Anterior cingulate cortex (tissue), 58 donors: ENCODE measurements at regions not wholly inside any gene's neighbourhood (a gene's known extent, or its start where the extent isn't known, plus 50 kb on each side); places are given as distances from the start of the nearest gene placed in this dataset.
"Not testable (repeated sequence)": the region's sequence is repeated elsewhere in the genome, so short reads cannot be mapped to it uniquely, and the experiment has no call there.

Experiments
- DNase-seq, 58 donors: peaks; one replicate each; lab custom pipeline; 2025; lab: John Stamatoyannopoulos, UW

GRCh38 chr7:124643311-124643811 is 122.2 kb downstream of the GPR37 start:
- DNase-seq: peak in 2 of 58 donors; percentile 28 to 54

DNA sequence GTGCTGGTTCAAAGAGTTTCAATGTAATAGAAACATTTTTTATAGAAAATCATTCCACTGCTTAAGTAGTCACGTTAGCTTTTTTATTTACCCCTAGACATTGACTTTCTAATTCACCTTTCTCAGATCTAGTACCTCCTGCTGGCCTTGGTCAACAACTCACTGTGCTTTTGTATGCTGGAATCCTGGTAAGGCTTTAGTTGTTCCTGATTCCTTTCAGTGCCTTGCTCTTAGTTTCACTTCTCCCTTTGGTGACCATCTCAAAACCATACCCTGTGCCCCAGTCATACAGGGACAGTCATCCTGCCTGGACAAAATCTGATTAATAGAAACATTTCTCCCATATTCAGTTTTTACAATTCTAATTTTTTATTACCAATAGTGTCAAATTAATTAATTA is 130.2 kb downstream of the GPR37 start:
- no peak for DNase-seq

DNA sequence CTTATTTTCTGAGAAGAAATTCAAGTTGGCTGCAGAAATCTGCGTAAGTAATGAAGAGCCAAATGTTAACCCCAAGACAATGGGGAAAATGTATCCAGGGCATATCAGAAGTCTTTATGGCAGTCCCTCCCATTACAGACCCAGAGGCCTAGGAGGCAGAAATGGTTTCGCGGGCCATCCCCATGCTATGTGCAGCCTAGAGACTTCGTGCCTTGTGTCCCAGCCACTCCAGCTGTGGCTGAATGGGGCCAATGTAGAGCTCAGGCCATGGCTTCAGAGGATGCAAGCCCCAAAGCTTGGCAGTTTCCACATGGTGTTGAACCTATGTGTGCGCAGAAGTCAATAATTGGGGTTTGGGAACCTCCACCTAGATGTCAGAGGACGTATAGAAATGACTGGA is 131.9 kb downstream of the GPR37 start:
- no peak for DNase-seq

GRCh38 chr7:124630395-124630794 is 135.2 kb downstream of the GPR37 start:
- DNase-seq: no peak

DNA sequence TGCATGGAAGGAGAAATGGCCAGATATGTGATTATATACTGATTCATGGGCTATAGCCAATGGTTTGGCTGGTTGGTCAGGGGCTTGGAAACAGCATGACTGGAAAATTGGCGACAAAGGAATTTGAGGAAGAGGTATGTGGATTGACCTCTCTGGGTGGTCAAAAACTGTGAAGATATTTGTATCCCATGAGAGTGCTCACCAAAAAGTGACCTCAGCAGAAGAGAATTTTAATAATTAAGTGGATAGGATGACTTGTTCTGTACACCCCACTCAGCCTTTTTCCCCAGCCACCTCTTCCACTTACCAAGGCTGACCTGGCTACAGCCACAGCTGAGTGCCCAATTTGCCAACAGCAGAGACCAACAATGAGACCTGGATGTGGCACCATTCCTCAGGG is 146.7 kb downstream of the GPR37 start:
- no peak for DNase-seq

GRCh38 chr7:124618051-124618450 is 147.5 kb downstream of the GPR37 start:
- not testable (repeated sequence) for DNase-seq

- no peak for DNase-seq
Observed at GRCh38 chr7:124603066-124603465, 162.5 kb downstream of the GPR37 start.

GRCh38 chr7:124597509-124597908 is 168.1 kb downstream of the GPR37 start:
- no peak for DNase-seq

DNA sequence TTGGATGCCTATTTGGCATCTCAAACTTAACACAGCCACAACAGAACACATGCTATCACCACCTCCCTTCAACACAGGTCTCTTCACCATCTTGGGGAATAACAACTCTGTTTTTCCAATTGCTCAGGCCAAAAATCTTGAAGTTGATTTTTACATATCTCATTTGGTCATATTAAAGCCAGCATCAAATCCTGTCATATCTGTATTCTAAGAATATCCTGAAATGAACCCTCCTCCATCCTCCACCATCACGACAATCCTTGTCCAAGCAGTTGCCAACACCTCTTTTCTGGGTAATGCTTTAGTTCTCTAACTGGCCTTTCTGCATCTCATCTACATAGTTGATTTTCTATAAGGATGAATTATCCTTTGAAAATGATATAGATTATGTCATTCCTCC is 168.7 kb downstream of the GPR37 start:
- DNase-seq: no peak

DNA sequence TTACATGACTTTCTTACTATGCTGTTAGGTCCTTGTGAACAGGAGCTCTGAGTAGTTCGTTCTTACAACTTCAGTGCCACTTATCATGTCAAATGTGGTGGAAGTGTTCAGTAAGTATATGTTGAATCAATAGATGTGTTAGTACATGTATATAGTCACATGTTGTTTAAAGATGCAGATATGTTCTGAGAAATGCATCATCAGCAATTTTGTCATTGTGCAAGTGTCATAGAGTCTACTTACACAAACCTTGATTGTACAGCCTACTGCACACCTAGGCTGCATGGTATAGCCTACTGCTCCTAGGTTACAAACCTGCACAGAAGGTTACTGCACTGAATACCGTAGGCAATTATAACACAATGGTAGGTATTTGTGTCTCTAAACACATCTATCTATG is 174.8 kb downstream of the GPR37 start:
- no peak for DNase-seq

- DNase-seq: no peak
Observed at GRCh38 chr7:124577256-124577655, 188.3 kb downstream of the GPR37 start.

- no peak for DNase-seq
Observed at GRCh38 chr7:124575176-124575575, 190.4 kb downstream of the GPR37 start.

DNA sequence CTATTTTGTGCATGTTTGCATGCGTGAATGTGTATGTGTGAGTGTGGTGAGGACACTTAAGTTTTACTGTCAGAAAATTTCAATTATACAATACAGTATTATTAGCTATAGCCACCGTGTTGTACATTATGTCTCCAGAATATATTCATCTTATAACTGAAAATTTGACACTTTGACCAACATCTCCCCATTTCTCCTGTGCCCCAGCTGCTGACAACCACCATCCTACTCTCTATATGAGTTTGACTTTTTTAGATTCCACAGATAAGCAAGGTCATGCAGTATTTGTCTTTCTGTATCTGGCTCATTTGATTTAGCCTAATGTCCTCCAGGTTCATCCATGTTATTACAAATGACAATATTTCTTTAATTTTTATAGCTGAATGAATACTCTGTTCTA is 195.0 kb downstream of the GPR37 start:
- DNase-seq: no peak

DNA sequence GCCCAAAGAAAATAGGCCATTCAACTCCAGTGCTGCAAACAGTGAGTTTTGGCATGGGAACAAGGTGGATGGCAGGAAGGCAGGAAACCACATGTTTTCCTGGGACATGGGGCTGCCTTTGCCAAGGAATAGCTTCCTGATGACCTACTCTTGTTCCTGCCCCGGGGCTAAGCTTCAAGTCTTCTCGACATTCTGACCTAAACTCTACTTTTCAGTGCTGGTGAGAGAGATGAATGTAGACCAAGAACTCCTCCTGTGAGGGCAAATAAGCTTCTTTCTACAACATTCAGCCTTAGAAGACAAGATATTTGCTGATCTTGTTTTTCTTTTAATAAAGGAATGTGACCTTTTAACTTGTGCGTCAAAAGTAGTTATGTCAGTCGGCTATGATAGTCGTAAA is 199.0 kb downstream of the GPR37 start:
- DNase-seq: peak in 5 of 58 donors; percentile 1 to 60 (median 12)

GRCh38 chr7:124557587-124557986 is 208.0 kb downstream of the GPR37 start:
- DNase-seq: no peak

DNA sequence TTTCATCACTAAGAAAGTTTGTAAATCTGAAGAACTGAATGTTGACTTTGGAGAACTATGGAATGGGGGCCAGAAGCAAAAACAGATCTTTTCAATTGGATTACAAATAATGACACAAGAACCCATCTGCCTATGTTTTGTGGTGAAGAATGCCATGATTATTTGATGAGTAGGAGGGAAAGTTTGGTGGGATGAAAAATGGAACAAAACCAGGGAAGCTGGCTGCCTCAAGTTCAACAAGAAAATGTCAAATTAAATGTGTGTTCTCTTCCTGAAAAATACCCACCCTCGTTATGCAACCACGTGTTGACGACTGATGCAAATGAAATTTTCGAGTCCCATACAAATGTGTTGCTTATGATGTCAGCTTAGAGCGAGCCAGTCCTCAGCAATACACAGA is 208.5 kb downstream of the GPR37 start:
- peak in 2 of 58 donors; percentile 1 to 12 for DNase-seq

DNA sequence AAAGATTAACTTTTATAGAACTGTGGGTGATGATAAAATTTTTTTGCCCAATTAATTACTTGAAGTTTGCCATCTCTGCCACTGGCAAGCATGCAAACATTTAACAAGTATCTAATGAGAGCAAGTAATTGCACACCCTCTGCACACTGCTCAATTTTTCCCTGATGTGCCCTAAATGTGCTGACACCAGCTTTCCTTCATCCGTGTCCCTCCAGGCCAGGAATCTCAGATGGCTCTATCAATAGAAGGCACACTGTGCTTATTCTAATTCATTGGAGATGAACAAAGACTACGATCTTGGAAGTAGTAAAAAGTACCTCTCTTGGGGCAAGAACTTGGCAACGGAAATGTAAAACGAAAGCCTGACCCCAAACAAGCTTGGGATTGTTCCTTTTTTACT is 212.1 kb downstream of the GPR37 start:
- DNase-seq: peak in 1 of 58 donors; percentile 4

- DNase-seq: no peak
Observed at GRCh38 chr7:124552217-124552616, 213.4 kb downstream of the GPR37 start.

DNA sequence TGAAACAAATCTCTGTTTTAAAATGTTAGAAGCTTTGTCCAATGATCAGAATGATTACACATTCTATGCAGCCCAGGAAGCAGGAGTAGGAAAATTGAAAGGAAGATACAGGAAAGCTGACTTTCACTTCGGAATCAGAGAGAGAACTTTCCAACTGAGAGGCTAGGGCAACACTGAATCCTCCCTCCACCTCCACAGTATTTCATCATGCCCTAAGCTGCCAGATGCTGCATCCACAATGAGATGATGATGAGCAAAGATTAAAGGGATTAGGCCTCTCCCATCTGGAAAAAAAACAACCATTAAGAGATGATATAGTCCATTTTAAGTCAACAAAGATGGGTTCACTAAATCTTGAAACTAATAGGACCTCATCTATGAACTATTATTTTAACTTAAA is 215.6 kb downstream of the GPR37 start:
- no peak for DNase-seq

- DNase-seq: no peak
Observed at GRCh38 chr7:124542476-124542875, 223.1 kb downstream of the GPR37 start.

- DNase-seq: no peak
Observed at GRCh38 chr7:124536156-124536762, 229.3 kb downstream of the GPR37 start.

- no peak for DNase-seq
Observed at GRCh38 chr7:124532166-124532565, 233.4 kb downstream of the GPR37 start.

DNA sequence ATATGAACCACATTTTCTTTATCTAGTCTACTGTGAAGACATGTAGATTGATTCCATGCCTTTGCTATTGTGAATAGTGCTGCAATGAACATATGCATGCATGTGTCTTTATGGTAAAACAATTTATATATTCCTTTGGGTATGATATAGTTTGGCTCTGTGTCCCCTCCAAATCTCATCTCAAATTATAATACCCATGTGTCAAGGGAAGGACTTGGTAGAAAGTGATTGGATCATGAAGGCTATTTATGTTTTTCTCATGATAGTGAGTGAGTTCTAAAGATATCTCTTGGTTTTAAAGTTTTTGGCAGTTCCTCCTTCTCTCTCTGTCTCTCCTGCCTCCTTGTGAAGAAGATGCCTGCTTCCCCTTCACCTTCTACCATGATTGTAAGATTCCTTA is 248.7 kb downstream of the GPR37 start:
- DNase-seq: no peak
